ENCODE measurements at regions not wholly inside any gene's neighbourhood (a gene's known extent, or its start where the extent isn't known, plus 50 kb on each side); places are given as distances from the start of the nearest gene placed in this dataset.

- H3K4me3 ChIP-seq: no peak overlapping the region
Measured at GRCh38 chr12:107543416-107543815, 142.2 kb upstream of the PWP1 start.

DNA sequence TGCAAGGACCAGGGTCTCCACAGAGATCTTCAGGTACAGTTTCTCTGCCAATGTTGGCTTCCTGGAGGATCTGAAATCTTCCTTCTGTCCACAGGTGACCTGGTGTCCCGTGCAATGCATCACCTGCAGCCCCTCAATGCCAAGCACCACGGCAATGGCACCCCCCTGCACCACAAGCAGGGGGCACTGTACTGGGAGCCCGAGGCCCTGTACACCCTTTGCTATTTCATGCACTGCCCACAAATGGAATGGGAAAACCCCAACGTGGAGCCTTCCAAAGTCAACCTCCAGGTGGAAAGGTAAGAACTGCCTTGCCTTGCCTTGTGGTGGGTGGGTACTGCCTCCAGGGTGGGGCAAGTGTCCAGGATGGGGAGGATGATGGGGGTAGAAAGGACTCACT is 141.8 kb upstream of the PWP1 start:
- H3K27me3 ChIP-seq: no peaks in the 10 kb centered on the region
- no peak overlapping the region for H3K27ac ChIP-seq
- 93 to 97% methylated on average over 3 to 4 of the region's 4 CpGs for WGBS, 2 donors
- TF ChIP-seq POLR2A (IDR thresholded peaks at IDR 0.05): no peak
- TF ChIP-seq, protein P1, sequence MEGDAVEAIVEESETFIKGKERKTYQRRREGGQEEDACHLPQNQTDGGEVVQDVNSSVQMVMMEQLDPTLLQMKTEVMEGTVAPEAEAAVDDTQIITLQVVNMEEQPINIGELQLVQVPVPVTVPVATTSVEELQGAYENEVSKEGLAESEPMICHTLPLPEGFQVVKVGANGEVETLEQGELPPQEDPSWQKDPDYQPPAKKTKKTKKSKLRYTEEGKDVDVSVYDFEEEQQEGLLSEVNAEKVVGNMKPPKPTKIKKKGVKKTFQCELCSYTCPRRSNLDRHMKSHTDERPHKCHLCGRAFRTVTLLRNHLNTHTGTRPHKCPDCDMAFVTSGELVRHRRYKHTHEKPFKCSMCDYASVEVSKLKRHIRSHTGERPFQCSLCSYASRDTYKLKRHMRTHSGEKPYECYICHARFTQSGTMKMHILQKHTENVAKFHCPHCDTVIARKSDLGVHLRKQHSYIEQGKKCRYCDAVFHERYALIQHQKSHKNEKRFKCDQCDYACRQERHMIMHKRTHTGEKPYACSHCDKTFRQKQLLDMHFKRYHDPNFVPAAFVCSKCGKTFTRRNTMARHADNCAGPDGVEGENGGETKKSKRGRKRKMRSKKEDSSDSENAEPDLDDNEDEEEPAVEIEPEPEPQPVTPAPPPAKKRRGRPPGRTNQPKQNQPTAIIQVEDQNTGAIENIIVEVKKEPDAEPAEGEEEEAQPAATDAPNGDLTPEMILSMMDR (IDR thresholded peaks at IDR 0.05): no peak
- H3K4me1 ChIP-seq: no peaks in the 10 kb centered on the region
- H3K36me3 ChIP-seq (ENCODE audit: low read depth, missing control alignments): no peaks in the 10 kb centered on the region
- no peak for DNase-seq
- H3K9me3 ChIP-seq: no peaks in the 10 kb centered on the region
- intact Hi-C loops (cut with DNase I; ENCODE audit: low total_unique reads): no loop called here
- no peak overlapping the region for H3K4me3 ChIP-seq

More at GRCh38 chr12:107543416-107543815, 142.2 kb upstream of the PWP1 start:
- no peaks in the 10 kb centered on the region for H3K27me3 ChIP-seq
- TF ChIP-seq POLR2A (IDR thresholded peaks at IDR 0.05): no peak
- TF ChIP-seq, protein P1 (IDR thresholded peaks at IDR 0.05): no peak
- no peak for DNase-seq
- no peak overlapping the region for H3K27ac ChIP-seq
- WGBS, 2 donors: 63 to 86% methylated on average over 5 of the region's 5 CpGs
- intact Hi-C loops (cut with DNase I; ENCODE audit: low total_unique reads): no loop called here
- H3K9me3 ChIP-seq: no peaks in the 10 kb centered on the region
- H3K4me1 ChIP-seq: no peaks in the 10 kb centered on the region
- H3K36me3 ChIP-seq (ENCODE audit: low read depth, missing control alignments): no peaks in the 10 kb centered on the region

DNA sequence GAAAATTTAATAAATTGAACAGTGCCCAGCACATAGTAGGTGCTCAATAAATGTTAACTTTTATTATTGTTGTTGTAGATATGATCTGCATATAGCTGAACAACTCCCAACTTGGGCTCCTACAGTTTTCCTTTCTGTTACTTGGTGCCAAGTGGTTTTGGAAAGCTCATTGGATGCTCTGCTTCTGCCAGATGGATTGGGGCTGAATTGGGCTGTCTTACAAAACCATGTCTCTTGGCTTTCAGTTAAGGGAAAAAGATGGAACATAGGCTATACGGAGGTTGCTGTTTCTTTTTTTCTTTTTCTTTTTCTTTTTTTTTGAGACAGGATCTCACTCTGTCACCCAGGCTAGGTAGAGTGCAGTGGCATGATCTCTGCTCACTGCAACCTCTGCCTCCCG is 140.7 kb upstream of the PWP1 start:
- no peak for DNase-seq
- Histone ChIP-seq H3K4me3 (no peak overlapping the region), H3K27ac (no peak overlapping the region), H3K36me3 (ENCODE audit: low read depth, missing control alignments) (no peaks in the 10 kb centered on the region), H3K4me1 (no peaks in the 10 kb centered on the region), H3K27me3 (no peaks in the 10 kb centered on the region), H3K9me3 (no peaks in the 10 kb centered on the region)
- TF ChIP-seq, protein P1 (IDR thresholded peaks at IDR 0.05): no peak
- TF ChIP-seq POLR2A (IDR thresholded peaks at IDR 0.05): no peak
- intact Hi-C loops (cut with DNase I; ENCODE audit: low total_unique reads): no loop called here
- 54 to 61% methylated on average over 2 of the region's 2 CpGs for WGBS, 2 donors

- no peak overlapping the region for H3K27ac ChIP-seq
- no peaks in the 10 kb centered on the region for H3K36me3 ChIP-seq (ENCODE audit: low read depth, missing control alignments)
- no peak for DNase-seq
- no peaks in the 10 kb centered on the region for H3K9me3 ChIP-seq
- H3K4me3 ChIP-seq: no peak overlapping the region
- WGBS, 2 donors: 55 to 56% methylated on average over 6 of the region's 6 CpGs
- intact Hi-C loops (cut with DNase I; ENCODE audit: low total_unique reads): no loop called here
- TF ChIP-seq, protein P1 (IDR thresholded peaks at IDR 0.05): no peak
- TF ChIP-seq POLR2A (IDR thresholded peaks at IDR 0.05): no peak
- no peaks in the 10 kb centered on the region for H3K27me3 ChIP-seq
- no peaks in the 10 kb centered on the region for H3K4me1 ChIP-seq
Measured at GRCh38 chr12:107545737-107546353, 139.8 kb upstream of the PWP1 start.

- Histone ChIP-seq H3K36me3 (ENCODE audit: low read depth, missing control alignments) (no peaks in the 10 kb centered on the region), H3K9me3 (no peaks in the 10 kb centered on the region), H3K27ac (no peak overlapping the region), H3K4me3 (no peak overlapping the region), H3K27me3 (no peaks in the 10 kb centered on the region), H3K4me1 (no peaks in the 10 kb centered on the region)
- WGBS, 2 donors: 60 to 68% methylated on average over 3 of the region's 3 CpGs
- no peak for TF ChIP-seq POLR2A (IDR thresholded peaks at IDR 0.05)
- TF ChIP-seq, protein P1 (IDR thresholded peaks at IDR 0.05): no peak
- intact Hi-C loops (cut with DNase I; ENCODE audit: low total_unique reads): no loop called here
- DNase-seq: no peak
Measured at GRCh38 chr12:107547389-107547788, 138.2 kb upstream of the PWP1 start.

Measured in testis (tissue), 2 donors.